GM18909 (cell line): ENCODE measurements at regions not wholly inside any gene's neighbourhood (a gene's known extent, or its start where the extent isn't known, plus 50 kb on each side); places are given as distances from the start of the nearest gene placed in this dataset.

Experiments
- ATAC-seq: cut with Tn5 transposase; IDR thresholded peaks from one replicate; pipeline ENCODE4 v1.9.1; 2021; ENCODE audit warnings: mild to moderate bottlenecking; ENCODE audit not compliant: unreplicated experiment, poor library complexity

DNA sequence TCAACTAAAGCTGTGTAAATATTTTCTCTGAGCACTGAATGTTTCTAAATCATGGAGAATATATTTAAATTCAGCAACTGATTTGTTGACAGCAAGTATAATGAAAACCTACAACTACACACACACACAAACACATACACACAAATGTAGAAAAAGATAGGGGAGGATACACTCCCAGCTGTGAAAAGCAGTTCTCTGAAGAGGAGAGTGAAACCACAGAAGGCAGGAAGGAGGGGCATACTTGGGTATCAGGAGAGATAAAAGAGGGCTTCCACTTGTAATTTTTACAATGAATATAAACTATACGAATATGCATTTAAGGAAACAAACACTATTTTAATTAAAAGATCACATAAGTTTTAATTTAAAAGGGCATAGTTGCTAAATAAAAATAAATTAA, 227.8 kb upstream of the SLC24A2 start:
- ATAC-seq = no peak

DNA sequence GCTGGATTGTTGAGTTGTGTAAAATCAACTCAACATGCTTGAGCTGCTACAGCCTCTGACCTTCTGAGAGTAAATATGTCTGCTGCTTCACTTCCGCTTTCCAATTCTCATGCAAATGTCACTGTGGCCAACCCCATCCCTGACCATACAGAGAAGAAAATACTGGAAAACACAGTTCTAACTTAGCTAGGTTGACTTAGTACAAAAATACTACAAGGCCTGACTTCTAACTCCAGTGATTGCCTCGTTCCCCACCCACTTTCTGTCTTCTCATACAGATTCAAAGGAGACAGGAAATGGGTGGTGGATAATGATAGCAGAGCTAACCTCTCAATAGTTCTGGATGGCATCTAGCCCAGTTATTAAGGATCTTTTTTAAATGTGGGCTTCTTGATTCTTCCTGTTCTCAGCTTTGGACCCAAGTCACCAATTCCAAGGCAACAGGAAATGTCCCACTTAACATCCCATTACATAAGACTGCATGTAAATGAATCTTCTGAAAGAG, 226.6 kb upstream of the SLC24A2 start:
- peak; percentile 70 for ATAC-seq

DNA sequence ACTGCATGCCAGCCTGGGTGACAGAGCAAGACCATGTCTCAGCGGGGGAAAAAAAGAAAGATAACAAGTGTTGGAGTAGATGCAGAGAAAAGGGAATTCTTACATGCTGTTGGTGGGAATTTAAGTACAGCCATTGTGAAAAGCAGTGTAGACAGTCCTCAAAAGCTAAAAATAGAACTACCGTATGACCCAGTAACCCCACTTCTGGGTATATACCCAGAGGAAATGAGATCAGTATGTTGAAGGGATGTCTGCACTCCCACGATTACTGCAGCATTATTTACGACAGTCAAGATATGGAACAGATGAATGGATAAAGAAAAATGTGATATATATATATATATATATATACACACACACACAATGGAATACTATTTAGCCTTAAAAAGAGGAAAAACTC, 225.3 kb upstream of the SLC24A2 start:
- ATAC-seq = no peak

DNA sequence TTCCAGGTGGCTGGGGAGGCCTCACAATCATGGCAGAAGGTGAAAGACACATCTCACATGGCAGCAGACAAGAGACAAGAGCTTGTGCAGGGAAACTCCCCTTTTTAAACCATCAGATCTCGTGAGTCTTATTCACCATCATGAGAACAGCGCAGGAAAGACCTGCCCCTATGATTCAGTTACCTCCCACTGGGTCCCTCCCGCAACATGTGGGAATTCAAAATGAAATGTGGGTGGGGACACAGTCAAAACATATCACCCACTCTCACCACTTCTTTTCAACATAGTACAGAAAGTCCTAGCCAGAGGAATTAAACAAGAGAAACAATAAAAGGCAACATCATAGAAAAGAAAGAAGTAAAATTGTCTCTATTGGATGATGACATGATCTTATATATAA, 223.4 kb upstream of the SLC24A2 start:
- ATAC-seq = no peak

DNA sequence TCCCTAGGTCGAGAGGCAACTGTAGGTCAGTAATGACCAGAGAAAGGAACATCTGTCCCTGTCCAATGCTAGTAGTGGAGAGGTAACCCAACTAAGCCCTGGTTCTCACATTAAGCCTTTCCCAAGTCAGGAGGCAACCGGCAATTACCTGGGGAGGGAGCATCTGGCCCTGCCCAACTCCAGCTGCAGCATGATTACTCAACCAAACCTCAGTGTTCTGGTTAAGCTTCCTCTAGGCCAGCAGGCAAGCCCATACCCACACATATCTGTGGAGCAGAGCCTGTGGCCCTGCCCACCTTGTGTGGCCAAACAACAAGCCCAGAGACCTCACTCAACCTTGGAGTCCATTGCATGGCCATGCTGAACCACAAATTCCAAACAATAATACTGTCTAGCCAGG, 220.8 kb upstream of the SLC24A2 start:
- no peak for ATAC-seq

DNA sequence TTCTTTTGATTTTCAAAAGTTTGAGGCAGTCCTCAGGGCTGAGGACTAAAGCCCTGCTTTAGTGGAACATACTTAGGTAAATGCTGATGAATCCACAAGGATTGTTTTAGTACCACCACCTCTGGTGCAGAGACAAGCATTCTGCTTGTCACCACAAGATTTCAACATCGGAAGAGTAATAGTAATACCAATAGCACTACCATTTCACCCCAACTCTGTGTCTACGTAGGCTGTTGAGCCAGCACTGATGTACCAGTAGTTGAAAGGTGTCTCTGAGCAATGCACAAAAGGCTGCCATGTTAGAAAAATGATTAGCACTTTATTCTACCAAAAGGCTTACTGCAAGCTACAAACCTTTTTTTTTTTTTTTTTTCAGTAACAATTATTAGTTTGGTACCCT, 213.2 kb upstream of the SLC24A2 start:
- ATAC-seq = no peak

DNA sequence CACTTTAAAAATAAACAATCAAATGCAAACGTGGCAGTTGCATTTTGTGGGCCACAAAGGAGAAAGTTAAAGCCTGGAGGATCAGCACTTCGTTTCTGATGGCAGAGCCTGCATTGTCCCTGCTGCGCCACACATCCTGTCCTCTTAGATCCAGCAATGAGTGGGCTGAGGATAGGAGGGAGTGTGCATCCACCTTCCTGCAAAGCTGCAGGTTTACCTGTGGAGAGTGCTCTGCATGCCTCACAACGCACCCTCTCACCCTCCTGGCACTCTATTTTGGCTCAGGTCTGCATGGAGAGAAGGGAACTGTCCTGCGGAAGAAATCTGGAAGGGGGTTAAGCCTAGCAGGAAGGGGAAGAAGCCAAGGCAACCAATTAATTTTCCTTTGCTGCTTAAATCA, 212.2 kb upstream of the SLC24A2 start:
- no peak for ATAC-seq

DNA sequence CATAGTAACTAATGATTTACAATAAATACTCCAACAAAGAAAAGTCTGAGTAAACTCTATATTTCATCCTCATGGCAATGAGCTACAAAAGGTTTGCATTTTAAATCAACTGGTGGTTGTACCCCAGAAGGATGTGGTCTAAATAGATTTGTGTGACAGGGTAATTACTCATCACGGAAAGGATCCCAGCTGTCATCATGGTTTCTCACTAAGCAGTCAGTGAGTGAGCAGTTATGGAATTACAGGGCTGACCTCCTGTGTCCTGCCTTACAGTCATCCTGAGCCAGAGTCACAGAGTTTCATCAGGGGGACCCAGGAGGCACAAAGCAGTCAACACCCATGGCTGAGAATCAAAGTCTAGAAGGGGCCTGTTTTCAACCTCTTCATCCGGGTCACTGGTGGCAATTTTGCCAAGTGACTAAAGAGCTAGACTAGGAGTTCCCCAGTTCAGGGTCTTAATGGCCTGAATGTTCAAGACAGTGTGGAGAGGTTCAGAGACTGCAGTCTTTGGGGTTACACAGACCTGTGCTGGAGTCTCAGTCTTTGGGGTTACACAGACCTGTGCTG, 210.7 kb upstream of the SLC24A2 start:
- ATAC-seq = peak; percentile 90

DNA sequence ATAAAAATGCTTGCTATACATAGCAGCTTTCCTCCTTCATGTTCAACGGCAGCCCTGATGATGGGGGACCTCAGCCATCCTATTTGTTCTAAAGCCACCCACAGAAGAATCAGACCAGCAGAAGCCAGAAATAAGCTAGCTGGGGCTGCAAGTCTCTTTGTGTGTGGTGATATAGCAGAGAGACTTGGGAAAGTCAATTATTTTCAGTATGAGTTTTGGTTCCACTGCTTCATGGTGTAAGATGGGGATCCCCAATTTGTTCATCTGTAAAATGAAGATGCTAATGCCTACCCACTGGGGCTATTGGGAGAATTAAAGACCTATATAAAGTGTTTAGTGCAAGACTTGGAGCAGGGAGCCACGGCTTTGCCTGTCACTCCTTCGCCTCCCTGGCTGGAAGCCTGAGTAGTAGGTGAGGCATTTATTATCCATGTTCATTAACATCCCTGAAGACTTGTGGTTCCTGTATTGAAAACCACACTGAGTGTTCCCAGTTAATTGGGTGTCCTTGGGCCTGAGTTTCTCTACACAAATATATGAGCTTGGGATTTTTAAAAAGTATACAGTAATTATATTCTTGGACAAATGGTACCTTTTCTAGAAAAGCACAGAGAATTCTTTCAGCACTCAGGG, 210.1 kb upstream of the SLC24A2 start:
- peak; percentile 38 for ATAC-seq

DNA sequence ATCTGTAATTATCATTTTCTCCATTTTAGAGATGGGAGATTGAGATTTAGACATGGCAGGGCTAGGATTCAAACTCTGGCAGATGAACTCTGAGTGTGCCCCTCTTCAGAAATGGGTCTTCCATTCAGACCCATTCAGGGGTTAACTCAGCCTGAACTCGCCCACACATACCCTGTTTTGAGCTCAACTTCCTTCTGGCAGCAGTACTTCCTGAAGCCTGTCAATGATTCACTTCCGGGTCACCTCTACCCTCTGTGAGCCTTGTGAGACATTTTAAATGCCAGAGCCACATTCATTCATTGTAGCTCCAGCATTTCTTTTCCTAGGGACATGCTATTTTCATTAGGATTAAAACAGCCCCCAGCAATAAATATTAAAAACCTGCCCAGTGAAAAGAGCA, 209.3 kb upstream of the SLC24A2 start:
- ATAC-seq = peak; percentile 27

DNA sequence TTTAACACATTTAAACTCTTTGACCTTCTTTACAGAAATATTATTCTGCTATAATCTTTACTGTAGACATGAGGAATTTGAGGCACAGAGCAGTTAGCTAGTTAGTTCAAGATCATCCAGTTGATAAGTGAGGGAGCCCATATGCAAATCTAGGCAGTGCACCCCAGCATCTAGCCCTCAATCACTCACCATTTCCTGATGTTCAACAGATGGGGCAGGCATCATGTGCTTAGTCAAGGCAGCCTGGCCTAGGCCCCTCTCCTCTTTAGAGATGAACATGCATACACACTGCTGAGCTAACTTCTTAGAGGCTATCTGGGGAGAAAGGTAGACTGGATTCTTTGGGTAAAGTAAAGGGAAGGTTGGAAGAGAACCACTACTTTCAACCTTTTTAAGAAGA, 206.8 kb upstream of the SLC24A2 start:
- ATAC-seq = no peak

DNA sequence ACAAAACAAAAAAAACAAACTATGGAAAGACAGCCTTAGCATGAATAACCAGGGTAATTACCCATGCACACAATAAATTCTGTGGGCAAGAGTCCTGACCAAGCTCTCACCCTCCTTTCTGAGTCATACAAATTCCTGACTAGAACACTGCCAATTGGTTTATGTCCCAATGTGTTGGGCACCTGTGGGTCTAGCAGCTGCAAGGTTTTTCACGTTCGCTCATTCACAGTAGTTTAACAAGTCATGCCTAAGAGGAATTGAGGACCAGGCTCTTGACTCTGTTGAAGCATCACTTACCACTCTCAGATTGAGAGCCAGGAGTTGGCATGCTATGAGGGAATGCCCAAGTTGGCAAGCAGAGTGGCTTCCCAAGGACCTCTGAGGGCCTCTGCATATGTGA, 205.5 kb upstream of the SLC24A2 start:
- no peak for ATAC-seq

DNA sequence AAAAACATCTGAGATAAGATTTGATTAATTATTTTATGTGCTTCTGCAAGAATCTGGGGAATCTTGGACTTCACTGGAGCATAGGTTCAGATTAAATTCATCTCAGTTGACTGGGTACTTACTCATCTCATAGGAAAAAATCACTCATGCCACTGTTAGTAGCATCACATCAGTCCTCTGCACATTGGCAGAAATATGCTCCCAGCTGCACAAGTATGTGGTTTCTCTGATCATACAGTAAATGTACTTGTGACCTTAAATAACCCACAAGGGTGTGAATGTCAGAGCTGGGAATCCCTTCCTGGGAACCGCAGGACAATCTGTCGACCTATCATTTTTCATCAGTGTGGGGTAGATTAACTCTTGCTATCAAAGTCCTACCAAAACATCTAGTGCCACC, 203.7 kb upstream of the SLC24A2 start:
- no peak for ATAC-seq

DNA sequence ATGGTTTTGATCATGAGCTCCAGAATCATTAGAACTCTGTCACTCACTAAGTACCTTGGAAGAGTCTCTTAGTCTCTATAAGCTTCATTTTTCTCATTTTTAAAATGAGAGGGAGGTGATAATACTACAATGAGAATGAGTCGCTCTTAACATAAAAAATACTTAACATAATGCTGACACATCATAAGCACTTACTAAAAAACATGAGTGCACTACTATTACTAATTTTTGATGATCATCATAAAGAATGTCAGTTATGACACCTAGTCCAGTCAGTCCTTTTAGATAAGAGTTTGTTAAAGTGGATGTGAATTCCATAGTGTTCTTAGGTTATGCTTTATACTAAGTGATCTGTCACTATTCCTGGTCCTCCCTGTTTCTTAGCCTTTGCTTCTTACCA, 200.4 kb upstream of the SLC24A2 start:
- ATAC-seq = no peak

DNA sequence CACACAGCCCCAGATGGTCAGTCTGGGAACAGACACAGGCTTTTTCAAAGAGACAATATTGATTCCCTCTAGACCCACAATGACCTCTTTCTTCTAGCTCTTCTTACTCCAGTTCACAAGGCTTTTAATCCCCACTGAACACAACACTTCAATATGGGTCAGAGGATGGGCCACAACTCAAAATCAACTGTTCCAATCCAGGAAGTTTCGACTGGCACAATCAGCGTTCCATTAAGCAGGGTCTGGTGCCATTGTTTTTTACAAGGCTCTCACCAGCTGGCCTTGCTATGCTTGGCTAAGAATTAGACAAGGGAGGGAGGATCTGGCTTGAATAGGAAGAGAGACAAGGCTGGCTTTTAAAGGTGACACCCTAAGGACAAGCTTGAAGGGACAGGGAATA, 199.4 kb upstream of the SLC24A2 start:
- no peak for ATAC-seq

DNA sequence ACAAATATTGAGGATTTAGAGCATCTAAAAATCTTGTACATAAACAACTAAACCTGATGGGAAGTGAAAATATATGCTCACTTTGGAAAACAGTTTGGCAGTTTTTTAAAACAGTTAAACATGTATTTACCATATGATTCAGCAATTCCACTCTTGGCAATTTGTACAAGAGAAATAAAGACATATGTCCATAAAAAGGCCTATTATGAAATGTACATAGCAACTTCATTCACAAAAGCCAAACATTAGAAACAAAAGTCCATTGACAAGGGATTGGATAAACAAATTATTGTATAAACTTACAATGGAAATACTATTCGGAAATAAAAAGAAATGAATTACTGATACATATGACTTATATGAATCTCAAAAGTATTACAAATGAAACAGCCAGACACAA, 196.2 kb upstream of the SLC24A2 start:
- ATAC-seq = no peak

DNA sequence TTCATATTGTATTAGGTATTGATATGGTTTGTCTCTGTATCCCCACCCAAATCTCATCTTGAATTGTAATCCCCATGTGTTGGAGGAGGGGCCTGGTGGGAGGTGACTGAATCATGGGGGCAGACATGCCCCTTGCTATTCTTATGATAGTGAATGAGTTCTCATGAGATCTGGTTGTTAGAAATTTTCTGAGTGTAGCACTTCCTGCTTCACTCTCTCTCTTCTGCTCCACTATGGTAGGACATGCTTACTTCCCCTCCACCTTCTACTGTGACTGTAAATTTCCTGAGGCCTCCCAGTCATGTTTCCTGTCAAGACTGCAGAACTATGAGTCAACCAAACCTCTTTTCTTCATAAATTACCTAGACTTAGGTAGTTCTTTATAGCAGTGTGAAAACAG, 187.4 kb upstream of the SLC24A2 start:
- ATAC-seq = peak; percentile 67

DNA sequence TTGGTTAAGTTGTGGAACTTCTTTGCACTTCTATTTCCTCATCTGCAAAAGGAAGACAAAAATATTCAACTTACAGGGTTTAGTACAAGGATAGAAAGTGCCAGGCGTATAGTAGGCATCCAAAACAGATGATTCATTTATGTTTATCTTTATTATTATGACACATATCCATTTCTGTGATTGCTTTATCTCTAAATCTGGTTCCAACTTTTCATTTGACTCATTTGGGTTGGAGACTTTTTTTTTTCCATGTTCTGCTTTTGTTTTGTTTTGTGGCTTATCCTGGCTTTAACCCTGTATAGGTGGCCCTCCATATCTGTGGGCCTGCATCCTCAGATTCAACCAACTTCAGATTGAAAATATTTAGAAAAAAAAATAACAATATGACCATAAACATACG, 186.7 kb upstream of the SLC24A2 start:
- no peak for ATAC-seq

DNA sequence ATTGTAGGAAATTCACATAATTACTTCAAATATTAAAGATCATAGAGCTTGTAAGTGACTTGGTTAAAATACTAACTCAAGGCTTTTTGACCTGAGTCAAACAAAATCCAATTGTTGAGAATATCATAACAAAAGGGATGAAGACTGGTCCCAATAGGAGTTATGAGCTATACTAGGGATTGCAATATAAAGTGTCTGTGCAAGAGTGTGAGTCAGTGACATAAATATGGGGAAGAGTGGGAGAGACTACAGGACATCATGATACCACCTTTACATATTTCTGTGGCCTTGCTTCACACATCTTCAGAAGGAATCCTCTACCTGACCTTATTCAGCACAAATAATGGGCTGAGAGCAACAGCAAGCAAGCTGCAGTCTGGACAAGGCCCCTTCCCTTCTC, 180.9 kb upstream of the SLC24A2 start:
- no peak for ATAC-seq

DNA sequence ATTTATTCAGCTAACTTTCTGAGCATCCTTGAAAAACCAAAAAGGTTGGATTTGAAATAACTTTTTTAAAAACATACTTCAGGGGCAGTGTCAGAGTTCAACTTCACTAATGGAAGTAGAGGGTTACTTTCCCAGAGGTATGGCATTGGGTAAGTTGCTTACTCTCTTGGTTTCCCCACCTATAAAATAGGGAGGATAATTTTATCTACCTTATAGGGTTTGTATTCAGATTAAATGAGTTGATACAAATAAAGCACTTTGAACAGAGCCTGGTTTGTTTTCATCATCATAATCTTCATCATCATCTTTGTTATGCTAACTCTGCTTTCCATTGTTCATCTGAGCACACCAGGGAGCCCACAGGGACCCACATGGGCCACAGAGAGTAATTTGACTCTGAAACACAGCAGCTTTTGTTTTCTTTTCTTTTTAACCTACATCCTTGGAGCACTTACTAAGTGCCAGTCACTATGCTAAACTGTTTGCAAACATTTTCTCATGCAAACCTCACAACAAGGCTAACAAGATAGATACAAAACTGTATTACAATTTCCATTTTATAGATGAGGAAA, 179.1 kb upstream of the SLC24A2 start:
- no peak for ATAC-seq

DNA sequence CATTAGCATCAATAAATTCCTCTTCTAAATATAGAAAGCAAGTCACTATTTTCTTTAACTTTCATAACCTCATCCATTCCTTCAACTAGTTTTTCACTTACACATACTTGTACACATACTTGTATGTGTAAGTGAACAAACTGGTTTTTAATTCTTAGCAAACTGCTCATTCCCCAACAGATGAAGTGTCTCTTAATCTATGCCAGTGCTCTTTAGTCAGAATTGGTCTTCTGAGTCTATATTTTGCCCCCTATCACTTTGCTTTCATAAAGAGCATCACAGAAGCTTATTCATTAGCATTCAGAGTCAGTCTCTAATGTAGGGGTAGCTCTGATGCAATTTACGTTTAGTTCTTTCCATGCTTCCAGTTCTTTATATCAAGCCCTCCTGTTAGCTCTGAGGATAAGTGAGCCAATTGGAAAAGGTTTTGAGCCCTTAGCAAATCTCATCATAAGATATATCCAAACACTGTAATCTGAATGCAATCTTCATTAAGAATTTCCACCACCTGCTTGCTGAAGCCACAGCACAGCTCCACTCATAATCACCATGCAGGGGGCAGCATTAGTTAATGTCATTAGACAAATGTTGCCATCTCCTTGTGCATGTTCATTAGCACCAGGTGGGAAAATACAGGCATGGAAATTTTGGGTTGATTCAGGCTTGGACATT, 178.5 kb upstream of the SLC24A2 start:
- no peak for ATAC-seq

DNA sequence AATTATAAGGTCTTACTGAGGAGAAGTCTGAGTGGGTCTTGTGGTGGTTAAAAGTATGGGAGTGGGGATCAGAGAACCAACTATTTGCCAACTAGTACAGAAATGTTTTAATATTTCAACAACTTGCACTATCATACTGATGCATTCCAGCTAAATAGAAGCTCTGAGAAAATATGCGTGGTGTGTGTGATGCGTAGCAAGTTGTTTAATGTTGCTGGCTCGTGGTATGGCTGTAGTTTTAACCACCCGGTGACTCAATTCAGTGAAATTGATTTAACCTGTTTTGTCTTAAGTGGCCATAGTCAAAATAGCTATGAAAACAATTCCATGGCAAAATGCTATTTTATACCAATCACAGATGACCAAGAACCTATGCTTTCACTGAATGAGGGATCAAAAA, 176.5 kb upstream of the SLC24A2 start:
- ATAC-seq = no peak
